ENCODE measurements at regions not wholly inside any gene's neighbourhood (a gene's known extent, or its start where the extent isn't known, plus 50 kb on each side); places are given as distances from the start of the nearest gene placed in this dataset.

DNA sequence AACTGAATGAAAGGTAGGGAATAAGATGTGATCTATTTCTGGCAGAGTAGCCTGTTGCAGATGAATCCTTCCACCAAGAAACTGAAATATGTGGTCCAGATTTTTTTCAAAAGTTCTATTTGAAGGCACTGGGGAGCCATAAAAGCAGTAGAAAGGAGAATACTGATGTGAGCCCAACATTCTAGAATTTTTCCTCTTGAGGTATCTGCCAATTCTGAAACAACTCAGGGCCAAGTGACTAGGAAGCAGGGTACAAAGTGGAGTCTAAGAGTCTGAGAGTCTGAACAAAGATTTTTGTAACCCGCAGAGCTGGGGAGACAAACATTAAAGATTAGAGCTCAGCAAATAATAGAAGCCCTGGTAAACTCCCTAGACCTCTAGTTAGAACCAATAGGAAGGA lies 58.3 kb upstream of the SLCO3A1 start:
- Histone ChIP-seq H3K27ac (no peak overlapping the region), H3K4me3 (no peak overlapping the region), H3K9me3 (no peaks in the 10 kb centered on the region), H3K4me1 (no peaks in the 10 kb centered on the region), H3K36me3 (no peaks in the 10 kb centered on the region), H3K27me3 (ENCODE audit: low read depth) (no peaks in the 10 kb centered on the region)
- DNase-seq (no peak), ATAC-seq (peak in 1 of 2 donors; percentile 57)
- intact Hi-C loops (cut with DNase I) = no loop called here
- TF ChIP-seq, protein P1, sequence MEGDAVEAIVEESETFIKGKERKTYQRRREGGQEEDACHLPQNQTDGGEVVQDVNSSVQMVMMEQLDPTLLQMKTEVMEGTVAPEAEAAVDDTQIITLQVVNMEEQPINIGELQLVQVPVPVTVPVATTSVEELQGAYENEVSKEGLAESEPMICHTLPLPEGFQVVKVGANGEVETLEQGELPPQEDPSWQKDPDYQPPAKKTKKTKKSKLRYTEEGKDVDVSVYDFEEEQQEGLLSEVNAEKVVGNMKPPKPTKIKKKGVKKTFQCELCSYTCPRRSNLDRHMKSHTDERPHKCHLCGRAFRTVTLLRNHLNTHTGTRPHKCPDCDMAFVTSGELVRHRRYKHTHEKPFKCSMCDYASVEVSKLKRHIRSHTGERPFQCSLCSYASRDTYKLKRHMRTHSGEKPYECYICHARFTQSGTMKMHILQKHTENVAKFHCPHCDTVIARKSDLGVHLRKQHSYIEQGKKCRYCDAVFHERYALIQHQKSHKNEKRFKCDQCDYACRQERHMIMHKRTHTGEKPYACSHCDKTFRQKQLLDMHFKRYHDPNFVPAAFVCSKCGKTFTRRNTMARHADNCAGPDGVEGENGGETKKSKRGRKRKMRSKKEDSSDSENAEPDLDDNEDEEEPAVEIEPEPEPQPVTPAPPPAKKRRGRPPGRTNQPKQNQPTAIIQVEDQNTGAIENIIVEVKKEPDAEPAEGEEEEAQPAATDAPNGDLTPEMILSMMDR (IDR thresholded peaks at IDR 0.05) = no peak

DNA sequence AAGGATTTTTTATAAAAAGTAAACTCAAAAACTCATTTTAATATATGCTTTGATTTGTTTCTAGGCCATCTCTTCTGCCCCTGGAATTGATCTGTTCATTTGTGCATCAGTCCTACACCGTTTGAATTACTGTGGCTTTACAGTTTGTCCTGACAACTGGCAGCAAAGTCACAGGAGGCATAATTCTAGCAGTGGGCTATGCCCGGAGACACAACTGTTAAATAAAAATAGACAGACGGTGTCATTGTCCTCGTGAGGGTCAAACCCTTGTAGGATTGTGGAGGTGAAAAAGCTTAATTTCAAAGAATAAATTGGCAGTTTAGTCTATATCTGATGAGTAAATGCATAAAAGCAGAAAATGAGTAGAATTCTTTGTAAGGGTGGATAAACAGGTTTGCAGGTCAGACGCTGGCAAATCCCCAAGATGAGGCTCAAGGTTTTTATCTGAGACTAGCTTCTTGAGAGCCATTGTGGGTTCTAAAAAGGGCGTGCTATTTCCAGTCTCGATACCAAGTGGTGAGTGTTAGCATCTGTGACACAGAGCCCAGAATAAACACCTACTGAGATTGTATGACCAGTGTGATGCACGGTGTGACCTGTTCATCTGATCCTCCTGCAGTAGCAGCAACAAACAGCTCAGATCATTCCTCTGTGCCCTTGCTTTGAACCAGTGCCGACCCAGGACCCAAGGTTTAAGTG lies 51.5 kb upstream of the SLCO3A1 start:
- no peak for DNase-seq
- Histone ChIP-seq H3K36me3 (no peaks in the 10 kb centered on the region), H3K27me3 (ENCODE audit: low read depth) (no peaks in the 10 kb centered on the region), H3K27ac (no peak overlapping the region), H3K9me3 (no peaks in the 10 kb centered on the region), H3K4me1 (no peaks in the 10 kb centered on the region), H3K4me3 (no peak overlapping the region)
- TF ChIP-seq, protein P1 (IDR thresholded peaks at IDR 0.05) = no peak
- ATAC-seq = peak; percentile 63 to 73
- intact Hi-C loops (cut with DNase I) = no loop called here

DNA sequence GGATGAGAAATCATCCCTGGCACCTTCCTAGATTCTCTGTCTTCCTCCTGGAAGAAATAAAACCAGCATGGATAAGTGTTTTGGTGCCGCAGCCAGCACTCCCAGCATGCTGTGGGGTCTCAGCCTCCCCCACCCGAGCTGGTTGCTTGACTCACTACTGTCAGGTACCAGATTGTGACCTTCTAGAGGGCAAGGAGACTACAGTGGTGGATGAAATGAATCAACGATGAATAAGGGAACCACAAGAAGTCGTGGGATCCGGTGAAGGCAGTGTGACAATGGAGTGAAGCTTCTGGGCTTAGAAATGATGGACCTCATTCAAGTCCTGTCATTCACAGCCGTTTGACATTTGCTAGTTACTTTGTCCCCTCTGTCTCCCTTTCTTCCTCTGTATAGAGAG lies 50.2 kb upstream of the SLCO3A1 start:
- no peaks in the 10 kb centered on the region for H3K27me3 ChIP-seq (ENCODE audit: low read depth)
- intact Hi-C loops (cut with DNase I) = no loop called here

More for the DNA sequence above, 50.2 kb upstream of the SLCO3A1 start:
- Histone ChIP-seq H3K36me3 (no peaks in the 10 kb centered on the region), H3K4me1 (no peaks in the 10 kb centered on the region), H3K4me3 (no peak overlapping the region), H3K27ac (no peak overlapping the region), H3K9me3 (no peaks in the 10 kb centered on the region)
- ATAC-seq = no peak
- TF ChIP-seq, protein P1 (IDR thresholded peaks at IDR 0.05) = no peak
- DNase-seq = no peak

Data from lower lobe of right lung (tissue), 2 donors.